Loucy (cell line): ENCODE measurements at regions not wholly inside any gene's neighbourhood (a gene's known extent, or its start where the extent isn't known, plus 50 kb on each side); places are given as distances from the start of the nearest gene placed in this dataset.

Experiments used
- CTCF ChIP-seq: fragments of 200-600 bp; sonication (generic); conservative IDR thresholded peaks from 2 replicates; pipeline ENCODE4 v1.5.1; 2014; ENCODE audit warnings: mild to moderate bottlenecking, antibody characterized with exemption, low read length
- EZH2phosphoT487 ChIP-seq: fragments of 200-600 bp; IDR thresholded peaks from 2 replicates; pipeline ENCODE4 v1.6.1; 2018; ENCODE audit warnings: antibody characterized with exemption, mild to moderate bottlenecking, moderate library complexity, borderline replicate concordance

- TF ChIP-seq CTCF, result no peak
- TF ChIP-seq EZH2phosphoT487, result no peak
Measured at GRCh38 chr2:144751142-144751905, 231.4 kb upstream of the ZEB2 start.
